HG03196 (cell line): ENCODE measurements at regions not wholly inside any gene's neighbourhood (a gene's known extent, or its start where the extent isn't known, plus 50 kb on each side); places are given as distances from the start of the nearest gene placed in this dataset.
A peak's percentile ranks its signal among the peaks of the same experiment; 100 is the strongest.

Experiments used
- ATAC-seq: cut with Tn5 transposase; IDR thresholded peaks from one replicate; pipeline ENCODE4 v1.9.1; 2021; ENCODE audit not compliant: unreplicated experiment

GRCh38 chr6:138607478-138608433 lies 108.5 kb upstream of the NHSL1 start:
- no peak for ATAC-seq

GRCh38 chr6:138608896-138609295 lies 109.6 kb upstream of the NHSL1 start:
- ATAC-seq = no peak

GRCh38 chr6:138609801-138610430 lies 110.6 kb upstream of the NHSL1 start:
- no peak for ATAC-seq

- ATAC-seq = no peak
Observed at GRCh38 chr6:138610816-138611215, 111.5 kb upstream of the NHSL1 start.

GRCh38 chr6:138614151-138614550 lies 114.9 kb upstream of the NHSL1 start:
- ATAC-seq = no peak

- ATAC-seq = no peak
Observed at GRCh38 chr6:138618168-138618567, 118.9 kb upstream of the NHSL1 start.

- no peak for ATAC-seq
Observed at GRCh38 chr6:138620630-138621029, 121.3 kb upstream of the NHSL1 start.

GRCh38 chr6:138622967-138623366 lies 123.7 kb upstream of the NHSL1 start:
- ATAC-seq = no peak

GRCh38 chr6:138631566-138631965 lies 132.3 kb upstream of the NHSL1 start:
- ATAC-seq = no peak

- no peak for ATAC-seq
Observed at GRCh38 chr6:138637822-138638221, 135.7 kb upstream of the CCDC28A start.

GRCh38 chr6:138638604-138639003 lies 135.0 kb upstream of the CCDC28A start:
- ATAC-seq = no peak

- no peak for ATAC-seq
Observed at GRCh38 chr6:138640028-138640427, 133.5 kb upstream of the CCDC28A start.

GRCh38 chr6:138643210-138643609 lies 130.4 kb upstream of the CCDC28A start:
- no peak for ATAC-seq

GRCh38 chr6:138645976-138646640 lies 127.5 kb upstream of the CCDC28A start:
- no peak for ATAC-seq

- no peak for ATAC-seq
Observed at GRCh38 chr6:138647006-138647405, 126.6 kb upstream of the CCDC28A start.

- ATAC-seq = no peak
Observed at GRCh38 chr6:138648127-138648526, 125.4 kb upstream of the CCDC28A start.

GRCh38 chr6:138651491-138651890 lies 122.1 kb upstream of the CCDC28A start:
- ATAC-seq = no peak

GRCh38 chr6:138652824-138653223 lies 120.7 kb upstream of the CCDC28A start:
- no peak for ATAC-seq

- ATAC-seq = no peak
Observed at GRCh38 chr6:138653435-138653834, 120.1 kb upstream of the CCDC28A start.

- peak; percentile 96 for ATAC-seq
Observed at GRCh38 chr6:138654715-138655634, 118.6 kb upstream of the CCDC28A start.

GRCh38 chr6:138655828-138656227 lies 117.7 kb upstream of the CCDC28A start:
- ATAC-seq = no peak
